Epithelial cell of esophagus (primary cell): ENCODE measurements at regions not wholly inside any gene's neighbourhood (a gene's known extent, or its start where the extent isn't known, plus 50 kb on each side); places are given as distances from the start of the nearest gene placed in this dataset.

Experiments
- DNase-seq: peaks from one replicate; pipeline ENCODE4 v3.0.0; 2010; ENCODE audit warnings: low read depth
- H3K4me3 ChIP-seq: 2 replicates; pipeline ENCODE4 v1.5.1; 2011; ENCODE audit warnings: mild to moderate bottlenecking, low read length, control low read depth
- CTCF ChIP-seq: IDR thresholded peaks from 2 replicates; pipeline ENCODE4 v1.5.1; 2011; ENCODE audit warnings: low read depth, mild to moderate bottlenecking, low read length, control low read depth, inconsistent platforms; ENCODE audit not compliant: insufficient read depth; ENCODE audit errors: missing control alignments

GRCh38 chr4:174116021-174116420 is 167.4 kb downstream of the FBXO8 start:
- no peak for DNase-seq
- no peak for TF ChIP-seq CTCF
- no peak overlapping the region for H3K4me3 ChIP-seq

- no peak overlapping the region for H3K4me3 ChIP-seq
- TF ChIP-seq CTCF, result no peak
- DNase-seq, result no peak
Measured at GRCh38 chr4:174111422-174111821, 172.0 kb downstream of the FBXO8 start.

- DNase-seq, result no peak
Measured at GRCh38 chr4:174110180-174110579, 173.3 kb downstream of the FBXO8 start.

GRCh38 chr4:174107746-174108354 is 175.6 kb downstream of the FBXO8 start:
- TF ChIP-seq CTCF, result no peak
- no peak overlapping the region for H3K4me3 ChIP-seq
- no peak for DNase-seq

More at GRCh38 chr4:174110180-174110579, 173.3 kb downstream of the FBXO8 start:
- no peak overlapping the region for H3K4me3 ChIP-seq
- no peak for TF ChIP-seq CTCF

GRCh38 chr4:174105202-174105601 is 178.3 kb downstream of the FBXO8 start:
- TF ChIP-seq CTCF, result no peak
- DNase-seq, result no peak
- H3K4me3 ChIP-seq, result no peak overlapping the region

- DNase-seq, result no peak
- H3K4me3 ChIP-seq, result no peak overlapping the region
- no peak for TF ChIP-seq CTCF
Measured at GRCh38 chr4:174100910-174101309, 182.6 kb downstream of the FBXO8 start.

- no peak for TF ChIP-seq CTCF
- H3K4me3 ChIP-seq, result no peak overlapping the region
- DNase-seq, result no peak
Measured at GRCh38 chr4:174099712-174100111, 183.8 kb downstream of the FBXO8 start.
